Suprapubic skin (tissue), 4 donors: ENCODE measurements at regions not wholly inside any gene's neighbourhood (a gene's known extent, or its start where the extent isn't known, plus 50 kb on each side); places are given as distances from the start of the nearest gene placed in this dataset.

Experiments used
- DNase-seq, 2 donors: peaks; one replicate each; pipeline ENCODE4 v3.0.0-alpha.2; 2019; ENCODE audit warnings: low spot score in 2 of 2
- H3K27ac ChIP-seq: fragments of 200-600 bp; sonication (generic); one replicate; pipeline ENCODE4 v1.5.1; 2019
- H3K27me3 ChIP-seq: fragments of 200-600 bp; sonication (generic); one replicate; pipeline ENCODE4 v1.5.1; 2019
- H3K36me3 ChIP-seq: fragments of 200-600 bp; sonication (generic); one replicate; pipeline ENCODE4 v1.5.1; 2019
- H3K4me1 ChIP-seq: fragments of 200-600 bp; sonication (generic); one replicate; pipeline ENCODE4 v1.5.1; 2019
- H3K4me3 ChIP-seq: fragments of 200-600 bp; sonication (generic); one replicate; pipeline ENCODE4 v1.5.1; 2019; ENCODE audit warnings: mild to moderate bottlenecking
- H3K9me3 ChIP-seq: fragments of 200-600 bp; sonication (generic); one replicate; pipeline ENCODE4 v1.5.1; 2019
- EP300 ChIP-seq: sonication (generic); formaldehyde crosslinking; IDR thresholded peaks from one replicate; pipeline ENCODE4 v1.6.1; 2017; ENCODE audit warnings: antibody characterized with exemption
- POLR2A ChIP-seq, 2 donors: fragments of 450-650 bp; IDR thresholded peaks; one replicate each; pipeline ENCODE4 v1.6.1; 2017; ENCODE audit warnings: antibody characterized with exemption in 2 of 2, mild to moderate bottlenecking in 2 of 2, moderate library complexity in 2 of 2
- POLR2AphosphoS5 ChIP-seq, 3 donors: sonication (generic); formaldehyde crosslinking; IDR thresholded peaks; one replicate each; pipeline ENCODE4 v1.6.1; 2017; ENCODE audit warnings: antibody characterized with exemption in 3 of 3
- WGBS: methylation state at CpG from one replicate; pipeline ENCODE4 v1.1.5; 2018; 5-methylcytosine and 5-hydroxymethylcytosine counted together
- TF ChIP-seq, protein P1 (sequence below), 2 donors: fragments of 200-600 bp in 1 of 2; fragments of 450-650 bp in 1 of 2; sonication (generic) in 1 of 2; IDR thresholded peaks; one replicate each; pipeline ENCODE4 v1.5.1; 2016 to 2019; ENCODE audit warnings: antibody characterized with exemption in 2 of 2, mild to moderate bottlenecking in 1 of 2, moderate library complexity in 1 of 2

DNA sequence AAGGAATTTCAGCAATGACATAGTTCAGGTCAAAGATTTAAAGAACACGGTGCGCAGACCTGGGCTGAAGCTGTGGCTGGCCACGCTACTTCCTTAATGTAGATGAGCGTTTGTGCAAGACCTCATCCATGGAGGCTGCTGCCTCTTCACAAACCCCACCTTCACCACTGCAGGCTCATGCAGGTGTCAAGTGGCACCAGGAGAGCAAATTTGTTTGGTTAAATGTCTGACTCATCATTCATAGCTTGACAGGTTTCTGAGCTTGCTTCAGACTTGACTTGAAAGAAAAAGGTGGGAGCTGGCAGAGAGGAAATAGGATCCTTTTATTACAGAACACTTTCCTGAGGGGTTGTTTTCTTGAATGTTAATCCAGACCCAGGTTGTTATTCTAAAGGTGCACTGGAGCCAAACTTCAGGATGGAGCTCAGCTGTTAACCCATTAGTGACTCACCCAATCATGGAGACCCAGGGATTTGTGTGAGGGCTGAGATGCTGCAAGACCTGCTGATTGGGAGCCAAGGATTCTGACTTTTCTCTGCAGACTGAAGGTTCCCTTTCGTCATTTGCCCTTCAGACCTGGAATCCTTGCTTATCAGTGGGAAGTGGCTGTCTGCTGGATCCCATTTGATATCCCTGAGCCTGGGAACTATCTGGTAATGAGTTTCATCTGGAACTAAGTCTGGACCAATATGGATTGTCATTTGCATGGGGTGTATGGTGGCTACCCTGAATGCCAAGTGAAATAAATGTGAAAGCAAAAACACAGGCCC is 315.3 kb downstream of the PTTG2 start:
- no peak overlapping the region for H3K27ac ChIP-seq
- H3K27me3 ChIP-seq: no peaks in the 10 kb centered on the region
- H3K9me3 ChIP-seq: no peaks in the 10 kb centered on the region
- no peaks in the 10 kb centered on the region for H3K36me3 ChIP-seq
- no peak overlapping the region for H3K4me3 ChIP-seq
- peaks cover 8% of the 10 kb centered on the region for H3K4me1 ChIP-seq
- no peak for DNase-seq
- TF ChIP-seq POLR2AphosphoS5 (IDR thresholded peaks at IDR 0.05): no peak
- TF ChIP-seq, protein P1, sequence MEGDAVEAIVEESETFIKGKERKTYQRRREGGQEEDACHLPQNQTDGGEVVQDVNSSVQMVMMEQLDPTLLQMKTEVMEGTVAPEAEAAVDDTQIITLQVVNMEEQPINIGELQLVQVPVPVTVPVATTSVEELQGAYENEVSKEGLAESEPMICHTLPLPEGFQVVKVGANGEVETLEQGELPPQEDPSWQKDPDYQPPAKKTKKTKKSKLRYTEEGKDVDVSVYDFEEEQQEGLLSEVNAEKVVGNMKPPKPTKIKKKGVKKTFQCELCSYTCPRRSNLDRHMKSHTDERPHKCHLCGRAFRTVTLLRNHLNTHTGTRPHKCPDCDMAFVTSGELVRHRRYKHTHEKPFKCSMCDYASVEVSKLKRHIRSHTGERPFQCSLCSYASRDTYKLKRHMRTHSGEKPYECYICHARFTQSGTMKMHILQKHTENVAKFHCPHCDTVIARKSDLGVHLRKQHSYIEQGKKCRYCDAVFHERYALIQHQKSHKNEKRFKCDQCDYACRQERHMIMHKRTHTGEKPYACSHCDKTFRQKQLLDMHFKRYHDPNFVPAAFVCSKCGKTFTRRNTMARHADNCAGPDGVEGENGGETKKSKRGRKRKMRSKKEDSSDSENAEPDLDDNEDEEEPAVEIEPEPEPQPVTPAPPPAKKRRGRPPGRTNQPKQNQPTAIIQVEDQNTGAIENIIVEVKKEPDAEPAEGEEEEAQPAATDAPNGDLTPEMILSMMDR (IDR thresholded peaks at IDR 0.05): no peak
- no peak for TF ChIP-seq POLR2A (IDR thresholded peaks at IDR 0.05)
- TF ChIP-seq EP300: no peak
- 50% methylated on average over 5 of the region's 5 CpGs for WGBS

DNA sequence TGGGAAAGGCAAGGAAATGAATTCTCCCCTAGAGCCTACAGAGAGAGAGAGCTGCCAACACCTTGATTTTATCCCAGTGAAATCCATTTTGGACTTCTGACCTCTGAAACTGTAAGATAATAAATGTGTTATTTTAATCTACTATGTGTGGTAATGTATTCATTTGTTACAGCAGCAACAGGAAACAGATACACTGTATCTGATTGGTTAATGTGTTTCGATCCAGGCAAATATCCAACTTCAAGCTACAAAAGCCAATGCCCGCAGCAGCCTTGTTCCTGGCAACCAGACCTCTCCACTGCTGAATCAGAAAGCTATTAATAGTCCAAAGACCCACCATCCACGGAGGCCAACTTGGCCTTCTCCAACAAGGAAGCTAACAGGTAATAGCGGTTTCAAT is 318.1 kb downstream of the PTTG2 start:
- Histone ChIP-seq H3K4me3 (no peak overlapping the region), H3K9me3 (no peaks in the 10 kb centered on the region), H3K27ac (no peak overlapping the region), H3K4me1 (peaks cover 21% of the 10 kb centered on the region), H3K27me3 (no peaks in the 10 kb centered on the region), H3K36me3 (no peaks in the 10 kb centered on the region)
- 54% methylated on average over 4 of the region's 4 CpGs for WGBS
- TF ChIP-seq EP300 (no peak), POLR2AphosphoS5 (IDR thresholded peaks at IDR 0.05) (no peak), POLR2A (IDR thresholded peaks at IDR 0.05) (no peak)
- TF ChIP-seq, protein P1 (IDR thresholded peaks at IDR 0.05): no peak
- no peak for DNase-seq

DNA sequence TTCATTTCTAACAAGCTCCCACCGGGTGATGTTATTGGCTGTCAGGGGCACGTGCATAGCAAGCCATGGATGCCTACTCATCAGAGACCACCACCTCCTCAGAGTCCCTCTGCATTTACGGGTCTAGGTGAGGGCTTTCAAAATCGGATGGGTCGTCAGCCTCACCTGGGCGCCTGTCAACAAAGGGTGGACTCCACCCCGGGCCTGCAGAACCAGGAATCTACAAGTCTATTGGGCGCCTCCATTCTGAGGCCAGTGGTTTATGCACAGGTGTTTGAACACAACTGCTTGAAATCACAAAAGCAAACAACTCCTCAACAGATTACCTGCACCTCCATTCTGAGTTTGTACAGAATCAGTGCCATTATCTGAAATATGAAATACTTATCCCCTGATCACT is 318.9 kb downstream of the PTTG2 start:
- H3K9me3 ChIP-seq: no peaks in the 10 kb centered on the region
- TF ChIP-seq, protein P1 (IDR thresholded peaks at IDR 0.05): no peak
- no peak for TF ChIP-seq POLR2AphosphoS5 (IDR thresholded peaks at IDR 0.05)
- TF ChIP-seq POLR2A (IDR thresholded peaks at IDR 0.05): no peak
- no peak for TF ChIP-seq EP300
- H3K27me3 ChIP-seq: no peaks in the 10 kb centered on the region
- H3K4me3 ChIP-seq: no peak overlapping the region
- 84% methylated on average over 8 of the region's 8 CpGs for WGBS
- no peak overlapping the region for H3K27ac ChIP-seq
- no peak for DNase-seq
- no peaks in the 10 kb centered on the region for H3K36me3 ChIP-seq
- peaks cover 21% of the 10 kb centered on the region for H3K4me1 ChIP-seq

DNA sequence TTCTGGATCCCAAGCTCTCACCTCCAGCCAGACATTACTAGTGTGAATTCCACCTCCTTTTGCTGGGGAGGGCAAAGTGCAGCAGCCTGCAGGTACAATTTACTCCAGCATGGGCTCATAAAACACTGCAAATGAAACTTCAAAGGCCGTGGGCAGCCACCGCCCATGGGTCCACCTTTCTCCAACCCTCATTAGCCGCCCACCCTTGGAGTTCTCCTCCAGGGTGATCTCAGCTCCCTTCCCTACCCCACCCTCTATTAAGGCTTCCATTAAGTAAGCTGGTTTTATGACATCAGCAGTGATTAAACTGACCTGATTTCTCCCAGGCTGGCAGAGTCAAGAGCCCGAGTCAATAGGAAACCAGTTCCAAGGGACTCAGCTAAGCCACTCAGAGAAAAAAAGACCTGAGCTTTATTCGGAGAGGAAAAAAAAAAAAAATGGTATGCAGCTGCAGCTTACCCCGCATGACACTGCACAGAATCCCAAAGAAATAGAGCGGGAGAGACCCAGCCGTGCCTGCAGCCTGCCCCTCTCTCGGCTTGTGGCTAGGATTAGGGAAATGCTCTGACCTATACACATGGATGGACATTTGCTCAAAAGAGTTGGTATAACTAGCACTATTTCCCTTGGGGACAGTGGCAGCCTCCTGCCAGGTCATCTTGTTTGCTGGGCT is 319.6 kb downstream of the PTTG2 start:
- no peaks in the 10 kb centered on the region for H3K27me3 ChIP-seq
- H3K4me3 ChIP-seq: no peak overlapping the region
- no peak overlapping the region for H3K27ac ChIP-seq
- 57% methylated on average over 9 of the region's 9 CpGs for WGBS
- no peaks in the 10 kb centered on the region for H3K36me3 ChIP-seq
- no peak for DNase-seq
- no peaks in the 10 kb centered on the region for H3K9me3 ChIP-seq
- peaks cover 21% of the 10 kb centered on the region for H3K4me1 ChIP-seq
- TF ChIP-seq EP300 (no peak), POLR2A (IDR thresholded peaks at IDR 0.05) (no peak), POLR2AphosphoS5 (IDR thresholded peaks at IDR 0.05) (no peak)
- TF ChIP-seq, protein P1 (IDR thresholded peaks at IDR 0.05): no peak

DNA sequence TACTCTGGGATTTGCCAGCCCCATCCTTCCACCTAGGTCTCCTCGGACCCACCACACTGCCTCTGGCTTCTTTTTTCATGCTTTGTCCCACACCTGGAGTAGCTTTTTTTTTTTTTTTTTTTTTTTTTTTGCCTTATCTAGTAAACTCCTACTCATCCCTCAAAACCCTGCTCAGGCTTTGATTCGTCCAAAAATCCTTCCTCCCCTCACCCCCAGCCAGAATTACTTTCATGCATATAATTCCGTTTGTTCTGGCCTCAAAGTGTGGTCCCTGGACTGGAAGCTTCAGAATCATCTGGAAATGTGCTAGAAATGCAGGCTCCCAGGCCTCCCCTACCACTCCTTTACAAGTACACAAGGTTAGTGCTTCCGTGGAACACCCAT is 320.1 kb downstream of the PTTG2 start:
- TF ChIP-seq POLR2A (IDR thresholded peaks at IDR 0.05) (no peak), POLR2AphosphoS5 (IDR thresholded peaks at IDR 0.05) (no peak), EP300 (no peak)
- TF ChIP-seq, protein P1 (IDR thresholded peaks at IDR 0.05): no peak
- Histone ChIP-seq H3K4me3 (no peak overlapping the region), H3K27ac (no peak overlapping the region), H3K9me3 (no peaks in the 10 kb centered on the region), H3K4me1 (peaks cover 21% of the 10 kb centered on the region), H3K36me3 (no peaks in the 10 kb centered on the region), H3K27me3 (no peaks in the 10 kb centered on the region)
- WGBS: 92% methylated on average over 4 of the region's 4 CpGs
- no peak for DNase-seq
